Kidney (tissue), 13 donors: ENCODE measurements at regions not wholly inside any gene's neighbourhood (a gene's known extent, or its start where the extent isn't known, plus 50 kb on each side); places are given as distances from the start of the nearest gene placed in this dataset.

Experiments
- DNase-seq, 5 donors: peaks; one replicate each; pipeline ENCODE4 v3.0.0-alpha.2; 2013 to 2020
- FAIRE-seq: peaks from 2 replicates; lab custom pipeline; 2012; peaks lifted over from hg19 to GRCh38; lab: Jason Lieb, UNC
- H3K27ac ChIP-seq, 2 donors: one replicate each; pipeline ENCODE4 v1.7.0; 2013; ENCODE audit warnings: low read depth in 2 of 2, low read length in 2 of 2, inconsistent platforms in 1 of 2
- H3K27me3 ChIP-seq: one replicate; pipeline ENCODE4 v1.7.1; 2013; ENCODE audit warnings: low read length, inconsistent platforms; ENCODE audit not compliant: control insufficient read depth, insufficient read depth
- H3K36me3 ChIP-seq, 3 donors: one replicate each; pipeline versions ENCODE4 v1.7.0 to v1.7.1; 2013; ENCODE audit warnings: low read length in 3 of 3, control low read depth in 1 of 3, inconsistent platforms in 1 of 3; ENCODE audit not compliant: insufficient read depth in 3 of 3, control insufficient read depth in 2 of 3
- H3K4me1 ChIP-seq, 3 donors: one replicate each; pipeline versions ENCODE4 v1.7.0 to v1.7.1; 2013; ENCODE audit warnings: low read length in 3 of 3, inconsistent platforms in 1 of 3, low read depth in 1 of 3; ENCODE audit not compliant: control insufficient read depth in 2 of 3, insufficient read depth in 2 of 3
- H3K4me3 ChIP-seq, 3 donors: one replicate each; pipeline versions ENCODE4 v1.7.0 to v1.8.1; 2013; ENCODE audit warnings: low read length in 3 of 3, control low read depth in 1 of 3, inconsistent platforms in 1 of 3
- H3K9ac ChIP-seq, 3 donors: one replicate each; pipeline versions ENCODE4 v1.7.0 to v1.7.1; 2013; ENCODE audit warnings: low read length in 3 of 3, control low read depth in 1 of 3, inconsistent platforms in 1 of 3
- H3K9me3 ChIP-seq, 3 donors: one replicate each; pipeline versions ENCODE4 v1.7.0 to v1.7.1; 2013; ENCODE audit warnings: low read length in 3 of 3, control low read depth in 1 of 3, inconsistent platforms in 1 of 3; ENCODE audit not compliant: control insufficient read depth in 2 of 3, insufficient read depth in 1 of 3
- CTCF ChIP-seq: IDR thresholded peaks from 3 replicates; pipeline ENCODE4 v1.5.1; 2012; ENCODE audit warnings: mild to moderate bottlenecking, moderate library complexity, borderline replicate concordance; ENCODE audit not compliant: insufficient read depth; ENCODE audit errors: extremely low read depth
- intact Hi-C: fragments of 100-400 bp; cut with DNase I; formaldehyde crosslinking; loops from one replicate; pipeline ENCODE4 v1.11.1; 2022
- donor health status: control.
- donor health status: control.
- donor health status: control.
- donor health status: control.
- donor health status: control.
- donor health status: DM: yes; HTN: yes; CAD: no.
- donor health status: Normal renal cell carcinoma (clear cell type).

- Histone ChIP-seq H3K4me3 (no peak overlapping the region), H3K9me3 (peaks cover 0 to 2% (median 0%) of the 10 kb centered on the region in 3 donors), H3K36me3 (no peaks in the 10 kb centered on the region), H3K27me3 (no peaks in the 10 kb centered on the region), H3K4me1 (no peaks in the 10 kb centered on the region), H3K9ac (no peak overlapping the region), H3K27ac (no peak overlapping the region)
- no peak for DNase-seq
- intact Hi-C loops, result no loop called here
- no peak for FAIRE-seq
- TF ChIP-seq CTCF, result no peak
Observed at GRCh38 chr2:7648221-7648795, 731.1 kb downstream of the RNF144A start.

GRCh38 chr2:7649461-7650228 is 732.4 kb downstream of the RNF144A start:
- FAIRE-seq (no peak), DNase-seq (no peak)

GRCh38 chr2:7653617-7654016 is 736.4 kb downstream of the RNF144A start:
- intact Hi-C loops, result no loop called here
- no peak for TF ChIP-seq CTCF
- no peak overlapping the region for H3K27ac ChIP-seq
- H3K4me1 ChIP-seq, result no peaks in the 10 kb centered on the region
- no peaks in the 10 kb centered on the region for H3K27me3 ChIP-seq
- H3K36me3 ChIP-seq, result no peaks in the 10 kb centered on the region
- no peak overlapping the region for H3K4me3 ChIP-seq
- DNase-seq (no peak), FAIRE-seq (no peak)
- peaks cover 0 to 3% (median 0%) of the 10 kb centered on the region in 3 donors for H3K9me3 ChIP-seq
- no peak overlapping the region for H3K9ac ChIP-seq

More at GRCh38 chr2:7649461-7650228, 732.4 kb downstream of the RNF144A start:
- H3K9ac ChIP-seq, result no peak overlapping the region
- no peak overlapping the region for H3K4me3 ChIP-seq
- no peaks in the 10 kb centered on the region for H3K27me3 ChIP-seq
- H3K27ac ChIP-seq, result no peak overlapping the region
- H3K9me3 ChIP-seq, result peaks cover 0 to 3% (median 0%) of the 10 kb centered on the region in 3 donors
- TF ChIP-seq CTCF, result no peak
- H3K36me3 ChIP-seq, result no peaks in the 10 kb centered on the region
- intact Hi-C loops, result no loop called here
- H3K4me1 ChIP-seq, result no peaks in the 10 kb centered on the region
